ENCODE measurements at regions not wholly inside any gene's neighbourhood (a gene's known extent, or its start where the extent isn't known, plus 50 kb on each side); places are given as distances from the start of the nearest gene placed in this dataset.
"Not testable (repeated sequence)": the region's sequence is repeated elsewhere in the genome, so short reads cannot be mapped to it uniquely, and the experiment has no call there.

- DNase-seq: no peak
These were observed 1064.9 kb downstream of the SLITRK5 start for GRCh38 chr13:88736026-88736425.

- no peak for DNase-seq
These were observed 1068.0 kb downstream of the SLITRK5 start for GRCh38 chr13:88739195-88739594.

GRCh38 chr13:88744289-88744688, 1073.1 kb downstream of the SLITRK5 start:
- DNase-seq: no peak

GRCh38 chr13:88745011-88745410, 1073.8 kb downstream of the SLITRK5 start:
- DNase-seq: no peak

- no peak for DNase-seq
These were observed 1080.9 kb downstream of the SLITRK5 start for GRCh38 chr13:88752041-88752440.

- no peak for DNase-seq
These were observed 1083.0 kb downstream of the SLITRK5 start for GRCh38 chr13:88754141-88754540.

GRCh38 chr13:88761145-88761544, 1090.0 kb downstream of the SLITRK5 start:
- no peak for DNase-seq

GRCh38 chr13:88764103-88764502, 1092.9 kb downstream of the SLITRK5 start:
- DNase-seq: no peak

- DNase-seq: no peak
These were observed 1129.3 kb downstream of the SLITRK5 start for GRCh38 chr13:88800505-88800904.

- no peak for DNase-seq
These were observed 1130.2 kb downstream of the SLITRK5 start for GRCh38 chr13:88801361-88801760.

GRCh38 chr13:88802886-88803285, 1131.7 kb downstream of the SLITRK5 start:
- DNase-seq: no peak

- DNase-seq: no peak
These were observed 1135.3 kb downstream of the SLITRK5 start for GRCh38 chr13:88806438-88806837.

GRCh38 chr13:88817560-88817959, 1146.4 kb downstream of the SLITRK5 start:
- DNase-seq: no peak

GRCh38 chr13:88823114-88823513, 1151.9 kb downstream of the SLITRK5 start:
- DNase-seq: no peak

- DNase-seq: no peak
These were observed 1153.0 kb downstream of the SLITRK5 start for GRCh38 chr13:88824218-88824617.

- DNase-seq: no peak
These were observed 1168.9 kb downstream of the SLITRK5 start for GRCh38 chr13:88840085-88840484.

GRCh38 chr13:88852293-88852692, 1181.1 kb downstream of the SLITRK5 start:
- DNase-seq: not testable (repeated sequence)

- DNase-seq: no peak
These were observed 1186.1 kb downstream of the SLITRK5 start for GRCh38 chr13:88857256-88857655.

GRCh38 chr13:88862095-88862620, 1191.0 kb downstream of the SLITRK5 start:
- DNase-seq: no peak

- DNase-seq: no peak
These were observed 1191.9 kb downstream of the SLITRK5 start for GRCh38 chr13:88863116-88863515.

GRCh38 chr13:88866195-88866594, 1195.0 kb downstream of the SLITRK5 start:
- no peak for DNase-seq

- DNase-seq: no peak
These were observed 1212.6 kb downstream of the SLITRK5 start for GRCh38 chr13:88883741-88884140.

GRCh38 chr13:88887045-88887662, 1216.0 kb downstream of the SLITRK5 start:
- no peak for DNase-seq

- no peak for DNase-seq
These were observed 1224.2 kb downstream of the SLITRK5 start for GRCh38 chr13:88895261-88895941.

- no peak for DNase-seq
These were observed 1225.3 kb downstream of the SLITRK5 start for GRCh38 chr13:88896466-88896865.

Data from activated T-cell treated with anti-CD3 and anti-CD28 coated beads, Interleukin-2, amount 50 U/mL, for 48 hours (primary cell).